ENCODE measurements at regions not wholly inside any gene's neighbourhood (a gene's known extent, or its start where the extent isn't known, plus 50 kb on each side); places are given as distances from the start of the nearest gene placed in this dataset.

GRCh38 chr5:166781737-166782136 lies 1509.7 kb upstream of the WWC1 start:
- TF ChIP-seq, protein P1, sequence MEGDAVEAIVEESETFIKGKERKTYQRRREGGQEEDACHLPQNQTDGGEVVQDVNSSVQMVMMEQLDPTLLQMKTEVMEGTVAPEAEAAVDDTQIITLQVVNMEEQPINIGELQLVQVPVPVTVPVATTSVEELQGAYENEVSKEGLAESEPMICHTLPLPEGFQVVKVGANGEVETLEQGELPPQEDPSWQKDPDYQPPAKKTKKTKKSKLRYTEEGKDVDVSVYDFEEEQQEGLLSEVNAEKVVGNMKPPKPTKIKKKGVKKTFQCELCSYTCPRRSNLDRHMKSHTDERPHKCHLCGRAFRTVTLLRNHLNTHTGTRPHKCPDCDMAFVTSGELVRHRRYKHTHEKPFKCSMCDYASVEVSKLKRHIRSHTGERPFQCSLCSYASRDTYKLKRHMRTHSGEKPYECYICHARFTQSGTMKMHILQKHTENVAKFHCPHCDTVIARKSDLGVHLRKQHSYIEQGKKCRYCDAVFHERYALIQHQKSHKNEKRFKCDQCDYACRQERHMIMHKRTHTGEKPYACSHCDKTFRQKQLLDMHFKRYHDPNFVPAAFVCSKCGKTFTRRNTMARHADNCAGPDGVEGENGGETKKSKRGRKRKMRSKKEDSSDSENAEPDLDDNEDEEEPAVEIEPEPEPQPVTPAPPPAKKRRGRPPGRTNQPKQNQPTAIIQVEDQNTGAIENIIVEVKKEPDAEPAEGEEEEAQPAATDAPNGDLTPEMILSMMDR (IDR thresholded peaks at IDR 0.05), result no peak
- TF ChIP-seq POLR2A (IDR thresholded peaks at IDR 0.05), result no peak

Measured in thyroid gland (tissue), 4 donors.